Activated T-helper 1 cell treated with Interleukin-2 at 50 U/mL for 16 hours (primary cell): ENCODE measurements at regions not wholly inside any gene's neighbourhood (a gene's known extent, or its start where the extent isn't known, plus 50 kb on each side); places are given as distances from the start of the nearest gene placed in this dataset.

ENCODE experiments used
- DNase-seq: peaks from one replicate; pipeline ENCODE4 v3.0.0-alpha.2; 2020; ENCODE audit warnings: low read depth

DNA sequence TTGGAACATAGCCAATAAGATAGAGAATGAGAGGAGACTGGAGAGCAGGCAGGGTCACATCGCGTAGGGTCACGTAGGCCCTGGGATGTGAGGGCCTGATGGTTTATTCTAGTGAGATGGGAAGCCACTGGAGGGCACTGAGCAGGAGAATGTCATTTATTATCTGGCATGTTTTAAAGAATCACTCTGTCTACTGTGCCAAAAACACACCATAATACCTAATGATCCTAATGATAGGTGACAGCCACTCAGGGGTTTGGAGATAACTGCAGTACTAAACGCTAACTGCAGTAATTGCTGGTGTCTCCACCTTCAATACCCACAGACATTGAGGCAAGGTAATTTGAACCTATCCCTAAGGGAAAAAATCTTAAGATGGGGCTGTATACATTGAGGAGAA is 185.4 kb downstream of the TTLL7 start:
- no peak for DNase-seq

DNA sequence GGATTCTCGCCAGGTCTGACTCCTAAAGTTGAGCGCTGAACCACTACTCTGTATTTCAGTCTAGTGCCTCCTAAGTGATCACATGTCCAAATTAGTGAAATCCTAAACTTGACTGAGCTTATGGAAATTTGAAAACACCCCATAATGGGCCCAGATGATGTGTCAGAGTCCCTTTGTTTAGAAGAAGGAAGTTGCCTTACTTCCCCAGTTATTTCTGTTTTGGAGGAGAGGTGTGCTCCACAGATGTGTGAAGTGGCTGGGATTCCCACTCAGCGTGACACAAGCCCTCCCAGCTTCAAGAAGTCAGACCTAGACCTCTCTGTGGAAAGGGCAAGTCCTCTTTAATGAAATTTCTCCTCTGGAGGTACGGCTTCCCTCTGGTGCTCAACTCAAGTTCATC is 188.8 kb downstream of the TTLL7 start:
- no peak for DNase-seq

GRCh38 chr1:83808536-83808935 is 190.4 kb downstream of the TTLL7 start:
- DNase-seq: no peak

DNA sequence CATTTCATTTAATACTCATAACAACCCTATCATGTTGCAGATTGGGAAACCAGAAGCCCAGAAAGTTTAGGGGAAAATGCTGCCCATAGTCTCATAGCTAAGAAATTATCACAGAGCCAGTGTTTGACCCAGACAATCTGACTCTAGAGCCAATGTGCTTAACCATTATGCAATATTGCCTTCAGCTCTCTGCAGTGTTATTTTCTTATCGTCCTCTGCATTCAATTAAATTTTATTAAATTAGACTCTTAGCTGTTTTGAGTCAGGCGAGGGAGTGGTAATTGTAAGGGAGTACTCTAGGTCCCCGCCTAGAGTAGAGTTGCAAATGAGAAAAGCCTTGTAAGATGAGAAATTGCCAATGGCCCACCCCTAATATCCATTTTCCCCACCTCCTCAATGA is 191.1 kb downstream of the TTLL7 start:
- DNase-seq: no peak

DNA sequence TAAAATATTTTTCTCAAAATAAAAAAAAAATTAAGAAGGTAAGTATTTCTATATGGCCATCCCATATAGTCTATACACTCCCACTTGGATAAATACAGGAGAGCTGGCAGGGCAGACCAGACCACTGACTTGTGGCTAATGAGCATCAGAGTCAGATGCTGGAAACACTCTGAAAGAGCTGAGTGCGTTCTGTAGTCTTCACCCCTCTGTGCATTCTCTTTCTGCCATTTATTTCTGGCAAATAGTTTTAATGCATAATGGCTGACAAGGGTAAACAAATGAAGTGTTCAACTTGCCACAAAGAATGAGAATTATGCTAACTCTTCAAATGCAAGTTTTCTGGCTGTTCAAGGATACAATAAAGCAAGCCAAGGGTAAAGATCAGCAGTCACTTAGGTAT is 191.7 kb downstream of the TTLL7 start:
- DNase-seq: no peak

DNA sequence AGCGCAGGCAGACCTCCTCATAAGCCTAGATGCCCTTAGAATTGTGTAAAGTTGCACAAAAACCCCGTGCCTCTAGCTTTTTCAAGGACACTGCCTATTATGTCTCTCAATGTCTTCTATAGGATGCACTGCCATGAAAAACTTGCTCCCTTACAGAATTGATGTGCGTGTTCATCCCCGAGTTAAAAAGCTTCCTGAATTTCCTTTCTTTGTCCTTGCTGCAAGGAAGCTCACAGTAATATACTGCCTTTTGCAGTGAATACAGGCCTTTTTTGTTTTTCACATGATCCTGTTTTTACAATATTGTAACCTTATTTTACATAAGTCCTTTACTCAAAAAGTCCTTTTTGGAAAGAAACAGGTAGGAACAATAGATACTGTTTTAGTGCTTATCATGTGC is 193.0 kb downstream of the TTLL7 start:
- DNase-seq: no peak

DNA sequence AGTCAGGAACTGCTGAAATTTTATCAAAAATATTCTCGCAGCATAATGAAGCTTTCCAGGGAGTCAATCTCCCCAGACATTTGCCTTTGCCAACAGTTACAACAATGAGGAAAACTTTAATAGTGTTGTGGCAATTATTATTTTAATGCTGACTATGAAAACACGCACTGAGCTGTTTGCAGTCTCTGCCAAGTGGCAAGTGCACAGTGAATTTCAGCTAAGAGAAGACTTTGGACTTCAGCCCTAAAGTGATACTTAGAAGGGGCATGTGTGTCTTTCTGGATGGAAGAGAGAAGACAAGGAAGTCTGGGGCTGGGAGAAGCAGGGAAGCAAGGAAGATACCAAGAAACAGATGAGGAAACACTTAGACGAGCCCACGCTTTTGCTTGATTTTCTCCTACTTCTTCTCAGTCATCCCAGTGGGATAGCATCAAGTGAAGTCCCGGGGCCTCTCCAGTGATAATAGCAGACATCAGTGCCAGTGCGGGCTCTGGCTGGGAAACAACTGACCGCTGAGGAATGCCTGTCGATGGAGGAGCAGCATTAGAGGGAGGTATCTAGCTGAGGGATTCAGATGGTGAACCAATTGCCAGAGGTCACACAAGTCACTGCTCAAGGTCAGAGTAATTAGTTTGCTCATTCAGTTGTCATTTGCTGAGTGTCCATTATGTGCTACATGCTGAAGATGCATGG is 196.3 kb downstream of the TTLL7 start:
- no peak for DNase-seq

DNA sequence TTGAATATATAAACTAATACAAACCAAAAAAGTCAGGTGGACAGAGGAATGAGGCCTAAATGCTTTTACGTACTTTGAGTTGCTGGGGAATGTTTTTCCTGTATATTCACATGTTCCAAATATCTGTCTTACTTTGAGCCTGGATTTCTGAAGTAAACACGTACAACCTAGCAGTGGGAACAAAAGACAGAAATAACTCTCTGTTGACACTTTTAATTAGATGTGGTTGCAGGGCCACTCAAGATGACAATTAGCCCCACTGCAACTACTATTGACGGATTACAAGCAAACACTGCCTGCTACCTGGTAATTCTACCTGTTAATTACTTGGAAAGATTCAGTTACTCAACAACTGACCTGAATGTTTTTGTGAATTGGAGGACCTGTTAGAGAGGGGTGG is 196.9 kb downstream of the TTLL7 start:
- DNase-seq: no peak

DNA sequence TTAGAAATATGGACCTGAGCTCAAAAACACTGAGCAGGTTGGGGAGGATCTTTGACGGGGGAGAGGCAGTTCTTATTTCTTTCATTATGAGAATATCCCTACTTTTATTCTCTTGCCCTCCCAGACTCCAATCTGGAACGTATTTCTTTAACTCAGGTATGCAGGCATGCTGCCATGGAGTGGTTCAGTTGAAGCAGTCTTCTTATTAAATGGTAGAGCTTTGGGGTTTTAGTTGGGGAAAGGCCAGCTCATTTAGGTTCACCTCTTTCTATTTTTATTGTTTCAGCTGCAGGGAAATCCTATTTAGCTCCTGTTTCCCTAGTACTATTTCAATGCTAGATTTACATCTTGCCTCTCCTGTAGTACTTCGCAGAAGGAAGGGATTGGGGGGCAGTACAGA is 198.9 kb downstream of the TTLL7 start:
- no peak for DNase-seq

DNA sequence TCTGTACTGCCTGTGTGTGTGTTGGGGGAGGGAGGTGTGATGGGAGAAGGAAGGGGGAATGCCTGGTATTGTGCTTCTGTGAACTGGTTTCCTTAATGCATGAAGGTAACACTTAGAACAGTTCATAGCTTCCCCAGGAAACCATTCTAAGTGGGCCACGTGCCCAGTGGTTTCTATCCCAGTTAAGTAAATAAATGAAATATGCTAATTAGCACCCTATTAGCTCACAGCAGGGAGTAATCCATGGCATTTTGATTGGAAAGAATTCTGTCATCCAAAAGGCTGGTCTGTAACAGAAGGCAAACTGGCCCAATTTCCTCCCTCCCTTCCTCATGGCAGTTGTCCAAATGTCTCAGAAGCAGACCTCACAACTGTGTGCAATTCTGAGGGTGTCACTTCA is 199.3 kb downstream of the TTLL7 start:
- DNase-seq: no peak

DNA sequence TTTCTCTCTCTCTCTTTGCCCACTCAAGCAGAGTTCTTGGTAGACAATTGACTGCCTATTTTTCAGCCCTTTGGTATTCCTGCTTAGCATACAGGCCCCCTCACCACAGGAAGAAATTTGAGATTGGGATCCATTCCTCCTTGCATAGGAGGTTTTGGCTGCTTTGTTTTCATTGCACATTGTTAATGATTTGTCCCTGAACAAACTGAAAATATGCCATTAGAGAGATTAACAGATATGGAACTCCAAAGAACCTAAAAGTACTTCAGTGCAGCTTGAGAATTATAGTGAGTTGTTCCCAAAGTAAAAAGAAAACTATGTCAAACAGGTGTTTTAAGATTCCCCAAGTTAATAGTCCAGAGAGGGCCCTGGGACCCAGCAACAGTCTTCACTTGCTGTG is 200.0 kb downstream of the TTLL7 start:
- DNase-seq: no peak

DNA sequence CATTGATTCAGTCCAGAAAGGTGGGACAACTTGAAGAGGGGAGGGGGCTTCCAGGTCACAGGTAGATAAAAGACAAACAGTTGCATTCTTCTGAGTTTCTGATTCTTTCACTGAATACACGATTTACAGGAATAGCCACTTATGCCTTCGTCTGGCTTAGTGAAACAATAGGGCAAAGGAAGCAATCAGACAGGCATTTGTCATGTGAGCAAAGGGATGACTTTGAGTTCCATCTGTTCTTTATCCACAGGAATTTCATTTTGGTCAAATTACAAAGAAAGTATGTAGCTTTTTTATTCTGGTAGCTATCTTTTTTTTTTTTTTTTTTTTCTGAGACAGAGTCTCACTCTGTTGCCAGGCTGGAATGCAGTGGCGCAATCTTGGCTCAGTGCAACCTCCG is 202.5 kb downstream of the TTLL7 start:
- DNase-seq: no peak

DNA sequence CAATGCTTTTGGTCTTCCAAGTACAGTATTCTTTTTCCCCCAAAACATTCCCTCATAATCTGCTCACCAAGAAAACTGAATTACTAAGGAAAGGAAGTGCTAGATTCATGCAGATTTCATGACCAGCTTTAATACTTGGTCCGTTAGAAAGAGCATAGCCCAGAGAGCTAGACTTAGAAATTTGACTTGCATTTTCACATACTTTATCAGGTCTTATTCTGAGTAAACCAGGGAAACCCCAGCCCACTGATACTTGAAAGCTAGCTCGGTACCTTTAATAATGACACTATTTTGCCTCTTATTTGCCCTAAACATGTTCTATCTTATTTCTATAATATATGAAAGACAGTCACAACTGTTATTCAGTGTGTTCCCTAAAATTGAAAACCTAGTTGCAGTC is 204.5 kb downstream of the TTLL7 start:
- no peak for DNase-seq

DNA sequence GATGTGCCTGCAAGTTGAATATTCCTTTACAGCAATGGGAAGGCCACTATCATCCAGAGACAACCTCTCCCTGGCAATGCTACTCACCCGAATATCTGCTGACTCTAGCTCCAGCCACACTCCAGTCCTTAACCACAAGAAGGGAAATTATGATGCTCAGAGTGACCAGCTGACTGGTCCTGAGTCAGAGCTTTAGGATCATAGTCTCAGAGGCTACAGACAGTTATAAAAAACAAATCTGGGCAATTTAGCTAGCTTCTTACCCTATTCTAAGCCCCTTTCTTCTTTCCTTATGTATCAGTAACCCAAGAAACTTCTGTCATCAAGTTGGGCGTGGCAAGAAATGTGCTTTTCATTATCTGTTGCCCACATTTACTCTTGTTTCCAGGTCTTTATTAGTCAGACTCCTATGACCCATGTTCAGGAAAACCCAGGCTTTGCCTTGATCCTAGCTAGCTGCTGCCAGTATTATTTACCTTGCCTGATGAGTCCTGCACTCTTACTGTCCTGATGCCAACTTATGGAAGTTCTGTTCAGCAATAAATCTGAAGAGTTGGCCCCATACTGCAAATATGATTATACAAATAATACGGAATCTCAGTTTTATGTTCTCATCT is 207.0 kb downstream of the TTLL7 start:
- no peak for DNase-seq

DNA sequence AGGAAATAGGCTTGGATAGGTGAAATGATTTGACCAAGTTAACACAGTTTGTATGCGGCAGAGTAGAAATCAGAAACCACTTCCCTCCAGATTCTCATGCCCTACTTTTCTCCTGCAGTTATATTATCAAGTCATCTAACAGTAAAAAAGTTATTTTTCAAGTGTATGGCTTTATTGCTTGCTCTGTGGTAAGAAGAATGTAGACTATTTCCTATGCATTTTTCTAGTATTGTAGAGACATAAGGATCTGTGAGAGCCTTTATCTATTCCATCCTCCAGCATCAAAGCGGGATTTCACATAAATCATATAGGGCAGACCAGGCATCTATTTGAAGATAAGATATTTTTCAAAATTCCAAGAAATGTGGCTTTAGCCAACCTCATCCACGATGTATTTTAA is 208.5 kb downstream of the TTLL7 start:
- DNase-seq: no peak

DNA sequence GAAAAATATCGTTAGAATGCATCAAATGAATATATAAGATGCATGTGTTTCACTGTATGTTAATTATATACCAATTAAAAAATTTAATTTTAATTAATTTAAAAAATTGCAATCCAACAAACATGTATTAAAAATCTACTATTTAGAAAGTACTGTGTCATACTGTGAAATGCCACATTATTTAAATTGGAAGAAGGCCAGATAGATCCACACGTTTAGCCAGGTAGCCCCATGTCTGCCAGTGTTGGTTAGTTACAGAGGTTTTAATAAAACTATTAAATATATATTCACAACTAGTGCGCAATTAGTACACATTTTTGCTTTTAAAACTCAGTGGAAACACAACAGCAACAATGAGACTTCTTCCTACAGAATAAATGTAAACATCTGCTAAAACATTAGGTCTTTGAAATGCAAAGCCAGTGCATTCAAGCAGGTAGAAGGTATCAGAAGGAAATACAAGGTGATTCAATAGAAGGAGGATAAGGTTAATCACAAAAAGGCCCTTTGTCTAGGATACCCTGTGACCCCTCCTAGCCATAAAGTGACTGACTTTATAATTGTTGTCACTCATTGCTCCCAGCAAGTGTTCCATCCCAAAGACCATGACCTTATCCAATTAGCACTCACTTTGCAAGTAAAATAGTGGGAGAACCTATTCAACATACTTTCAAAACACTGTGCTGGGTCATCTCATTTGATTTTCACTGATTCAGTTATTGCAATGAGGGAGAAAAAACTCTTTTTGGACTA is 211.5 kb downstream of the TTLL7 start:
- no peak for DNase-seq

- DNase-seq: no peak
Measured at GRCh38 chr1:83781667-83782066, 217.3 kb downstream of the TTLL7 start.

DNA sequence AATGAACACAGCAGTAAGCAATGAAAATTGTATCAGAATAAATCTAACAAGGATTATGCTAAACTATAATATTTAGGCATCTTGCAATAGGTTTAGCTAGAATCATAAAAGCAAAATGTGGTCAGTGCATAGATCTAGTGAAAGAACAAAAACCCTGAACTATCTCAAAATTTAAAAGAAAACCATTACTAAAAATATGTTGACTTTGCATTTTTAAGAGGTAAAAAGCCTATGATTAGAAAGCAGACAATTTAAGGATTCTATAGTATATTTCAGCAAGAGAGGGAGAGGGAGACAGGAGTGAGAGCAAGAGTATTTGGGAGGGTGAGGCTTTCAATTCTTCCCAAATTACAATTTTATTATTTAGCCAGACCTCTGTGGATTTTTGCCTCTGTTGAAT is 219.4 kb downstream of the TTLL7 start:
- no peak for DNase-seq

DNA sequence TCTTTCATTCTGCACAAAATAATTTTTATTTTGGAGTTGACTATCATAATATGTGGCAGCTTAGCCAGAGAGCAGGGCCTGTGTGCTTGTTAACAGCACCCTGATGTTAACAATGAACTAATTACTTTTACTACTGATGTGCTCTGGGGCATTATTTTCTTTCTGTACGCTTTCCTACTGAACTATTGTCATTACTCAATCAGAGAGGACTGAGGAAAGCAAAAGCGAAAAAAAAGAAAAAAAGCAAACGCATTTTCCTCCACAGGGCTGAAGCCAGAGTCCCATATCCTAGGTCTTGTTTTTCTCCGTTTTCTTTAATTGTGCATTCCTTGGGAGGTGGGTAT is 221.2 kb downstream of the TTLL7 start:
- no peak for DNase-seq

GRCh38 chr1:83776913-83777757 is 221.8 kb downstream of the TTLL7 start:
- no peak for DNase-seq

DNA sequence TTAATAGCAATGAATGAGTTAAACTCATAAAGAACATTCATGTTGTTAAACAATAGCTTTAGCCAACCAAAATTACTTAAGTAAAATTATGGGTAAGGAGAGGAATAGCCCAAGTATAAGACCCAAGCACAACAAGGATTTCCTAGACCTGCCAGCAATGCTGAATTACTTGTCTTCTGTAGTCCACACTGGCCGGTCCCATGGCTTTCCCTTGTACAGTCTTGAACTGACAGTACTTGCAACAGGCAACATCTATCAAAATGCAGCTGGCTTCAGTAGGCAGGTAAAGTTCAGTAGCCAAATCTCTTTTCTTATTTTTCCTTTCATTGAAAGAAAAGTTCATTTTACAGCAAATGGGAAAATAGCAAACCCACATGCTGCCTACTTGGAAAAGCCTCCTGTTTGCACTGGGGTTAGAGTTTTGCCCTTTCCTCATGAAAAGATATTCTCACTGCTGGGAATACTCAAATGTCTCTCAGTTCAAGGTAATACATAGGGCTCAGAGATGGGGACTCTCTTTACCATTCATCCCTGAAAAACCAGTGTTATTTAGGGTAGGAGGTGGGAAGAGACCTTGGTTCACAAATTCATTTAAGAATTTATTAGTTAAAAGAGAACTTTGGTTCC is 222.8 kb downstream of the TTLL7 start:
- DNase-seq: no peak

GRCh38 chr1:83773059-83773458 is 225.9 kb downstream of the TTLL7 start:
- DNase-seq: no peak
